ENCODE measurements at regions not wholly inside any gene's neighbourhood (a gene's known extent, or its start where the extent isn't known, plus 50 kb on each side); places are given as distances from the start of the nearest gene placed in this dataset.

- TF ChIP-seq GATA2 (IDR thresholded peaks at IDR 0.05; ENCODE audit: low read depth, low read length) (no peak), GATA3 (IDR thresholded peaks at IDR 0.05; ENCODE audit: low read depth, low read length) (no peak)
Measured at GRCh38 chr6:99137314-99137713, 189.6 kb upstream of the FBXL4 start.

Measured in SH-SY5Y (cell line).